GM18870 (cell line): ENCODE measurements at regions not wholly inside any gene's neighbourhood (a gene's known extent, or its start where the extent isn't known, plus 50 kb on each side); places are given as distances from the start of the nearest gene placed in this dataset.
"Not testable (repeated sequence)": the region's sequence is repeated elsewhere in the genome, so short reads cannot be mapped to it uniquely, and the experiment has no call there.

Experiments used
- ATAC-seq: cut with Tn5 transposase; IDR thresholded peaks from one replicate; pipeline ENCODE4 v1.9.1; 2021; ENCODE audit warnings: moderate library complexity; ENCODE audit not compliant: unreplicated experiment

- not testable (repeated sequence) for ATAC-seq
Observed at GRCh38 chr1:220475608-220476007, 52.3 kb upstream of the MARK1 start.

GRCh38 chr1:220475141-220475540, 52.8 kb upstream of the MARK1 start:
- not testable (repeated sequence) for ATAC-seq

- no peak for ATAC-seq
Observed at GRCh38 chr1:220473440-220473839, 54.5 kb upstream of the MARK1 start.

- ATAC-seq = no peak
Observed at GRCh38 chr1:220462752-220463151, 65.2 kb upstream of the MARK1 start.

- ATAC-seq = no peak
Observed at GRCh38 chr1:220458936-220459335, 69.0 kb upstream of the MARK1 start.

GRCh38 chr1:220457957-220458609, 69.9 kb upstream of the MARK1 start:
- ATAC-seq = no peak

GRCh38 chr1:220455559-220455958, 72.4 kb upstream of the MARK1 start:
- no peak for ATAC-seq

- no peak for ATAC-seq
Observed at GRCh38 chr1:220454155-220454777, 73.7 kb upstream of the MARK1 start.

- ATAC-seq = no peak
Observed at GRCh38 chr1:220453371-220453770, 74.6 kb upstream of the MARK1 start.

- ATAC-seq = no peak
Observed at GRCh38 chr1:220451532-220451931, 76.4 kb upstream of the MARK1 start.

- no peak for ATAC-seq
Observed at GRCh38 chr1:220450927-220451326, 77.0 kb upstream of the MARK1 start.

- no peak for ATAC-seq
Observed at GRCh38 chr1:220448217-220448616, 79.7 kb upstream of the MARK1 start.

GRCh38 chr1:220444586-220444985, 83.3 kb upstream of the MARK1 start:
- ATAC-seq = not testable (repeated sequence)

- ATAC-seq = no peak
Observed at GRCh38 chr1:220441211-220441610, 86.7 kb upstream of the MARK1 start.

GRCh38 chr1:220438741-220439140, 89.2 kb upstream of the MARK1 start:
- no peak for ATAC-seq

- ATAC-seq = no peak
Observed at GRCh38 chr1:220432408-220432807, 95.5 kb upstream of the MARK1 start.

- no peak for ATAC-seq
Observed at GRCh38 chr1:220431554-220432239, 96.2 kb upstream of the MARK1 start.

GRCh38 chr1:220430586-220430985, 97.3 kb upstream of the MARK1 start:
- ATAC-seq = no peak

GRCh38 chr1:220430059-220430458, 97.9 kb upstream of the MARK1 start:
- ATAC-seq = no peak

- no peak for ATAC-seq
Observed at GRCh38 chr1:220426989-220427388, 100.9 kb upstream of the MARK1 start.

GRCh38 chr1:220425852-220426251, 102.1 kb upstream of the MARK1 start:
- no peak for ATAC-seq

GRCh38 chr1:220421508-220421907, 106.4 kb upstream of the MARK1 start:
- no peak for ATAC-seq
